DMS53 treated with DMSO at 0.1 percent for 48 hours (cell line): ENCODE measurements at regions not wholly inside any gene's neighbourhood (a gene's known extent, or its start where the extent isn't known, plus 50 kb on each side); places are given as distances from the start of the nearest gene placed in this dataset.

Experiments used
- DNase-seq: peaks from one replicate; lab custom pipeline; 2025; ENCODE audit not compliant: unreplicated experiment; lab: John Stamatoyannopoulos, UW

DNA sequence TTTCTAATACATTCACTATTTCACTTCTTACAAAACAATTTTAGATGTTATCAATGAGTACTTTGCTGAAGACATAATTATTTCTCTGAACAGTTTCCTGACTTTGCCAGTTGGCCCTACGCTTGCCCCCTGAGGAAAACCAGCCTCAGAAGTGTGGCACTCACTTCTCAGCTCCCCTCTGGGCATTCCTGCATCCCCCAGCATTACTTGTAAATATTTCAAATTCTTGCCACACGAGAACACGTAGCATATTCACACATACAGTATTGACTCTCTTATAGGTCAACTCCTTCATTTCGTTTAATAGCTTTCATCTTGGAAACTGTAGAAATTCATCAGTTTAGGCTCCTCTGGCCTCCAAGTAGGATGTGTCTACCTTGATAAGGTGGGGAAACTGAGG is 65.2 kb downstream of the OTX2 start:
- DNase-seq, result no peak

DNA sequence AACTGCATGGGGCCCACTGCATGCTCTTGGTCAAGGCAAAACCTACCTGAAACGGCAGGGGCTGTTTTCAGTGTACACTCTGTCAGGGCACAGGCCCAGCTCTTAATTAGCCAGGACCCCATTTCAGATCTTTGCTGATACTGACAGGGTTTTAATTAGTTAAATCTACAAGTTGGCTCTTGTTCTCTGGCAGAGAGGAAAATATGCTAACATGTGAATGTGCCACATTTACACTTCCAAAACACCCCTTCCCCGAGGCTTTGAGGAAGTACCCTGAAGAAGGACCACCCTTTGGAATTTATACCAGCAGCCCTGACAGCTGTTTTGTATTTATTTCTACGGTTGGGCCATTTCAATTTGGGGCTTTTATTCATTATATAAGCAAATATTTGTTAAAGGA is 66.3 kb downstream of the OTX2 start:
- DNase-seq, result no peak

DNA sequence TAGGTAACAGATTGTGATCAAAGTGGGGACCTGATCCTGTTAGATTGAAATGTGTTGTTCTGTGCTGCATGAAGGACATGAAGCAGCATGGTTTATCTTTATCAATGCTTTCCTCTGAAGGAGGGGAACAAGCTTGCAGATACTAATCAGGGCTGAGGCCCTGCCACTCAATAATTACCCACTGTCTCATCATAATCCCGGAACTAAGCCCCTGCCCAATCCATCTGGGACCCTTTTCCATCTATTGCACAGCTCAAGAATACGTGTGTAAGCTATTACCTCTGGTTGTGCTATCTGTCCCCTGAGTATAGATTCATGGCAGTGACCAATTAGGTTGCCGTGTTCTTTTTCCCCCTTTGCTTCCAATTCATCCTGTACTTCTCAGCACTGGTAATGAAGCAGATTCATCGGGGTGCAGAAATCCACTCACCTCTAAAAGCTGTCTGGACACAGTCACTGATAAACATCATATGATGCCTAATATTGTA is 67.8 kb downstream of the OTX2 start:
- no peak for DNase-seq

DNA sequence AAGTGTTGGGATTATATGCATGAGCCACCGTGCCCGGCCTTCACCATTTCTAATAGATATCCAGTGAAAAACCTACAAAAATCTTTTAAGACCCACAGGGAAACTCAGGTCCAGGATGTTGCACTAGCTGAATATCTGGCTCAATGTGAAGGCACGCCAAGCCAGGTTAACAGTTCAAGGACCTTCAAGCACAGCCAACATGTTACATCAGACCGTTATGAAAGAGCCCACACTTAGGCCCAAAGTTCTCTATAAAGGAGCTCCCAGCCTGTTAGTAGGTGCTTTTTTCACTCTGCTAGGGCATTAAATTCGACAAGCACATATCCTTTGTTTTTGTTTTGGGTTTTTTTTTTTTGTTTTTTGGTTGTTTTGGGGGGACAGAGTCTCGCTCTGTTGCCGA is 69.0 kb downstream of the OTX2 start:
- DNase-seq, result no peak

DNA sequence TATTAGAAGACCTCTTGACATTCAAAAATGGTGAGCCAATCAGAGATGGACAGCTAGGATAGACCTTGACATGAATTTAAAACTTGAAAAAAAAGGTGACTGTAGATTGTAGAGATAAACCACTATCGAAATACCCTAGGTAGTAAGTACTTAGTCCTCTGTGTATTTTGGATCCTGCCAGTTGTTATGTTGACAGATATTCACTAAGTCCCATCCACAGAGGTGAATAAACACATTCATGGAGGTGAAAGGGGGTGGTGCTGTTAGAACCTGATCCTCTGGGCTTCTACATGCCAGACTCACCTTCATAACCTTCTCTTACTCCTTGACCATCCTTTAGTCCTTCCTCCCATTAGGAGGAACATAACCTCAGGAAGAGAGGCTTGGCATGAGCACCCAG is 72.3 kb downstream of the OTX2 start:
- peak; percentile 9 for DNase-seq

DNA sequence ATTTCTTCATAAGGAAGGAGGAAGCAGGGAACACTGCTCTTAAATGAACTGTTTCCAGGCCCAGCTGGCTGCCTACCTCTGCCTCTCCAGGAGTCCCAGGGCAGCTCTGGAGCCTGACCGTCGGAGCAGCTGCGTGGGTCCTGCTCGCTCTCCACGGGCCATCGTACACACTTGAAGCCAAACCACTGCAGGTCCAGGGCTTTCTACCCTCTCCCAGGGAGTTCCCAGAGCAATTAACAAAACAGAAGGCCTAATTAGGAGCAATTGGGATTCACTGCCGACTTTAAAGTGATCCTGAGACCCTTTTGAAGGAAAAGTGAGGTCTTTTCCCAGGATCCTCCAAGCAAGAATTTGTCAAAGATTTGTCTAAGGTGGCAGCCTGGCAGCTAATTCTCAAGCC is 76.9 kb downstream of the OTX2 start:
- no peak for DNase-seq

DNA sequence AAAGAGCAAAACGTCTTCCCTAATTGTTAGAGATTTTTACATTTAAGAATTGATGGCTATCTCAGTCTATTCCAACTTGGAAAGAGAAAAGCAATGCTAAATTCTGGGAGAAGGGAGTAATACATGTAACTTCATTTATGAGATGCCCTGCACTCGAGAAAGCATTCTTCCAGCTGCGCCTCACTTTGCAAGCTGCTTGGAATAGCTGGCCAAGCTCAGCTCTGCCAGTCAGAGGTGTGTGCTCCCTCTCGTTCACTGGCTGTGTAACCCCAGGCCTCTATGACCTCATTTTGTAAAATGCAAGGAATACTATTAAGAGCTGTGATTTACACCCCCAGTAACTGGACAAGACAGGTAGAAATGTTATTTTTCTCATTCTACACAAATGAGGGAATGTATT is 79.1 kb downstream of the OTX2 start:
- DNase-seq, result no peak

DNA sequence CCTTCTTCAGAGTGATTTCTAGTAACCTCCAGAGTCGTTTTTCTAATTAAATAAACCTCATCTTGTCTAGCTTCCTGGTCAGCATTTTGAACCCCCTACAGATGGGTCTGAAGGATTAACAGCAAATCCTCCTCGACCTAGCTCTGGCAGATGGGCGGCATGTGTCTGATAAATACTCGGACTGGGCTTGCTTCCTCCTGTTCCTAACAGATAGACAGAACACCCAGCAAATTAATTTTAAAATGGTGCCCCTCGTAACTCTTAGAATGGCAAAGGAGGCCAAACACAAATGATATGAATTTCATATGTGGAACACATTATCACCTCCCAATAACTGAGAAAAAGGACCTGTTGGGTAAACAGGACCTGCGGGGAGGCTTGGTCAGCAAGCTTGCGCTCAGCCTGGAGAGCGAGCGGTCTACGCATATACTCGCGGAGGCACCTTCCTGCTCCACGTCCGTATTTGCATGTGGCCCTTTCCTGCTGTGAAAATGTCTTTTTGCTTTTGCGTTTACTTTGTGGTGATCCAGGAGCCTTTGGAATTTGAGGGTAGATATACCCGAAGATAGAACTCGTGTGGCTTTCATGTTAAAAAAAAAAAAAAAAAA is 79.6 kb downstream of the OTX2 start:
- DNase-seq, result no peak

DNA sequence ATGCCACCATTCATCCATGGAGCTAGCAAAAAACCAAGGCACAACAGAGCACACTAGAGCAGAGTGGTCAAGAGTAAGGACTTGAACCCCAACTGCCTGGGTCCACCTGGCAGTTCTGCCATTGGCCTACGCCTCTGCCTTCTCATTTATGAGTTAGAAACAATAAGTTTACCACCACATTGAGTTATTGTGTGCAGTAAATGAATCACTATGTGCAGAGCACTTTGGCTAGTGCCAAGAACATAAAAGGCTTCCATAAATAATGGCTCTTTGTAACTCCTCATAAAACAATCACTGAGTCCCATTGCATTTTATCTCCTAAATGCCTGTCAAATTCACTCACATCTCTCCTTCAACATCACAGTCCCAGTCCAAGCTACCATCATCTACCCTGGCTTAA is 86.3 kb downstream of the OTX2 start:
- DNase-seq, result no peak

DNA sequence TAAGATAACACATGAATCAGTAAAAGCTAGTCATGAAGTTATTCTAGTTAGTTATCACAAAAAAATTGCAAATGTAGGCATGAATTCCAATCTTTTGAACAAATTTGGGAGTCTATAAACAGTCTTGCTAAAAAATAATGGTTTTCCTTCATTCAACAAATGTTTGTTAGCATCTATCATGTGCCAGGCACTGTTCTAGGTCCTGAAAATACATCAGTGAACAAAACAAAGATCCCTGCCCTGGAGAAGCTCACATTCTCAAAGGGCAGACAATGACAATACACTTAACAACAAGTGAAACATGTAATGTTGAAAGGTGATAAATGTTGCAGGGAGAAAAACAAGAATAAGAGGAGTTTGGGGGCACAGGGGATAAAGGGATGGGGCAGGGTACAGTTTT is 86.9 kb downstream of the OTX2 start:
- DNase-seq, result no peak

DNA sequence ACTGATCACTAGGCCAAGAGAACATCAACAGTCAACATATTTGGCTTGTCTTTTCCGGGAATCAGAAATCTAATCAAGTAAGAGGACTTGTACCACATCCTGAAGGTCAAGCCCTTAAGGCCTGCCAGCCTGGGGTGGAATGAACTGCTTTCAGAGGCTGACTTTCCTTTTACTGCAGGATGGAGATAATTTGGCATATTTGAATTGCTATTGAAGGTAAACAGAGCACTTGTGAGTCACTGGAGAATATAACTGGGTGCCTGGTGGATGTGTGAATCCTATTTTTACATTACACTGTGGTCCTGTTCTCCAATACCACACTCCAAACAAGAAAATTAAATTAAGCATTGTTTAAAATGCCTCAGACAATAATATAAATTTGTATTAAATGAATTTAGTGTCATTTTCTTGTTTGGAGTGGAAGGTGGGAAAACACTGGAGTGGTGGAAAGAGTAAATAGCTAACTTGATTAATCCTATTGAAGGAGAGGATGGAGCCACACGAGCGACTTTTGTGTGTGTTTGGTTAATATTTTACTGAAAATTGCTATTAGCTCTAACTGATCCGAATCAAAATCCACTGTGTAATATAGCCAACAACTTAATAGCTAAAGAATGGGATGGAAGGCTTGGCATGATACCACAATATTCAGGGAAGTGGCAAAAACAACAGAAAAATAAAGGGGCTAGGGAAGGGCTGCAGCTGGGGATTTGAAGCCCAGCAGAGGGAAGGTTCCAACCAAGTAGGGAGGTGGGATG is 89.4 kb downstream of the OTX2 start:
- DNase-seq, result peak; percentile 75

DNA sequence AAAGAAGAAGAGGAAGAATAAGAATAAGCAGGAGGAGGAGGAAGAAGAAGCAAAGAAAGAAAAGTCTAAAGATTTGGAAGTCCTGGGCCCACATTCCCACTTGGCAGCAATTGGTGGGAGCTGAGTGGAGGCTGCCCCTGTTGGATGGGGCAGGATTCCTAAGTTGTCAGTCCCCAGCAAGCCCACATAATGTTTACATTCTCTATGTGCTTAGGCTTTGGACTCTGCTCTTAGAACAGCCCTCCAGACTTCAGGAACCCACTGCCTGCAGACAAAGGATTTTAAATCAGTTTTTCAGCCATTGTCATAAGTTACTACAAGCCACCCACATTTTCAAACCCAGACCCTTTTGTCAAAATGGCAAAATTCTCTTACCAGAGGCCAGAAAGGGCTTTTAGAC is 92.0 kb downstream of the OTX2 start:
- DNase-seq, result no peak

DNA sequence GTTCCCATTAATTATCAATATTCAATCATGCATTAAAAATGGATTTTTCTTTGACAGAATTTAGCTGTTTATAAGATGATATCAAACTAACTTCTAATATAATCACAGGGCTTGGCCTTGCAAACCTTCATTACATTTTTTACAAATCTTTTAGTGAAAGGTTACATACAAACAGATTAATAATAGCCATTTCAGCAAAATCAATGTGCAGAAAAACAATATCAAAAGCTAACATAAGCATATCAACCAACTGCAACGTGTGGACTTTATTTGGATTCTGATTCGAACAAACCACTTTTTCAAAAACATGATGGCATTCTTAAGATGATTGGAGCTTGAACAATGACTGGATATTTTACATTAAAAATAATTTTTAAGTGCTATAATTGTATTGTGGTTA is 93.6 kb downstream of the OTX2 start:
- no peak for DNase-seq

DNA sequence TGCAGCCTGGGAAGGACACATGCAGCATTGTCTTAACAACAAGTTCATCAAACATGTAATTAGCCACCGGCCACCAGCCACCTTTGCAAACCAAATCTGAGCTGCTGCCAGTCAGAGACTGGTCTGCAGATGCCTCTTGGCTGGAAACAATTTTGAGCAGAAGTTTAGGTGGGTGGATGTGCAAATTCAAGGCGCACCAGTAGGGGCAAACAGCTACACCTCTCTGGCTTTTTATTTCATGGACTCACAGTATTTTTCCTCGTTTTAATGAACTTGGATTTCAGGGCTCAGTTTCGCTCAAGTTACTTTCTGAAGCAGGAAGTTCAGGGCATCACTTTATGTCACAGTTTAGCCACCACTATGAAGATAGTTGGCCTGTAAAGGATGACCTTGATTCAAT is 94.3 kb downstream of the OTX2 start:
- DNase-seq, result no peak

DNA sequence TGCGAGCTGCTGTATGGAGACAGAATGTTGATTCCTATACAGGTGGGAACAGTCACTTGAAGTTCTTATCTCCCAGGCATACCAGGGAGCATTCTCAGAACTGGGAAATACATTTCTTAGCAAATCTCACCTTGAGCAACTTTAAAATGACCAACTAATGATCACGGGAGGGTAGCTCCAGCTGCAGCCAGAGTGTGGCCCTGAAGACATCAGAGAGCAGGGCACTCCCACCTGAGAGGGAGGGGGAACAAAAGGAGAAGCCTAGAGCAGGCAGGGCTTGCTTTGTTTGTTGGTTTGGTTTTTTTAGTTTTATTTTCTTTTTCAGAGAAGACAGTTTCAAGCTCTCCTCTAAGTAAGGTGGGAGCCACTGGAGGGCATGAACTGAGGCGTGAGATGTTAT is 101.1 kb downstream of the OTX2 start:
- no peak for DNase-seq

DNA sequence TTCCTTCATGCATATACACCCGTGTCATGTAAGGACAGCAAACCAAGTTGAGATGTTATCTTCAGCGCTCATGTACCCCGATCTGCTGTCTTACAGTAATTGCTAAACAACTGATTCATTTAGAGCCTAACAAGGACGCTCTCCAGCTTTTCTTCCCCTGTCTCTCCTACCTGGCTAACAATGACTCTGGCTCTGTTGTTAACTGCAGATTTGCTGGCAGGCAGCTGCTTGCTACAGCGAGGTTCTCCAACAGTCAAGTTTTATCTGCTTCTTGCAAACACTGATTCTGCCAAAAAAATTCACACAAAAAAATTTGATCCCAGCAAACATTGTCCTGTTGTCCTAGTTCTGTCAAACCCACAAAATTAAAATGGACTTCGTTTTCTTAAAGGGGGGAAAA is 101.6 kb downstream of the OTX2 start:
- no peak for DNase-seq

DNA sequence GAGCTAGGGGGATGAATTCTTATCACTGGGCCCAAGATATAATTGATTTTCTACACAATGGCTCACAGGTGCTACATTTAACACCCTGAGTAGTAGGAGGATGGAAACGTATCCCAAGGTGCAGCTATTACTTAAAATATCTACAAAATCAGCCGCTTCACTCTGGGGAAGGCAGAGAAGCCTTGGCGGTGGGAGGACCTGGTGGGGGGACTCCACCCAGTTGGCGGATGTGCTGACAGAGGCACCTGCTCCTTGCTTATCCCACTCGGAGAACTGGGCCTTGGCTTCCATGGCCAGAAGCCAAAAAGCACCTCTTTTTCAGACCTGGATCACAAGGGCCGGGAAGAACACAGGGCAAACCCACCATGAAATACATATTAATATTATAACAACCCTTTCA is 106.3 kb downstream of the OTX2 start:
- no peak for DNase-seq

DNA sequence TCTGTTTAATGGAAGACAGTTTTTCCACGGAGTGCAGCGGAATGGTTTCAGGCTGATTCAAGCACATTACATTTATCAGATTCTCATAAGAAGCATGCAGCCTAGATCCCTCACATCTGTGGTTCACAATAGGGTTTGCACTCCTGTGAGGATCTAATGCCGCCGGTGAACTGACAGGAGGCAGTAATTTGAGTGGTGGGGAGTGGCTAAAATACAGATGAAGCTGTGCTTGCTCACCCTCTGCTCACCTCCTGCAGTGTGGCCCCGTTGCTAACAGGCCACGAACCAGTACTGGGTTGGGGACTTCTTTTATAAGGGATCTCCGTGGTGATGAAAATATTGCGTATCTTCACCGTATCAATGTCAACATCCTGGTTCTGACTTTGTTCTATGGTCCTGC is 107.8 kb downstream of the OTX2 start:
- DNase-seq, result no peak
